ENCODE measurements at regions not wholly inside any gene's neighbourhood (a gene's known extent, or its start where the extent isn't known, plus 50 kb on each side); places are given as distances from the start of the nearest gene placed in this dataset.

GRCh38 chr5:82384034-82384750 is 106.0 kb upstream of the RPS23 start:
- DNase-seq: peak; percentile 49

GRCh38 chr5:82381591-82381990 is 103.4 kb upstream of the RPS23 start:
- no peak for DNase-seq

GRCh38 chr5:82376307-82376706 is 98.2 kb upstream of the RPS23 start:
- DNase-seq: no peak

- DNase-seq: no peak
These were observed 97.5 kb upstream of the RPS23 start for GRCh38 chr5:82375488-82376244.

GRCh38 chr5:82374637-82375036 is 96.5 kb upstream of the RPS23 start:
- no peak for DNase-seq

GRCh38 chr5:82367930-82368329 is 89.8 kb upstream of the RPS23 start:
- DNase-seq: no peak

- peak; percentile 75 for DNase-seq
These were observed 87.6 kb upstream of the RPS23 start for GRCh38 chr5:82365744-82366228.

- DNase-seq: no peak
These were observed 86.9 kb upstream of the RPS23 start for GRCh38 chr5:82365026-82365425.

GRCh38 chr5:82364497-82364896 is 86.3 kb upstream of the RPS23 start:
- peak; percentile 72 for DNase-seq

- no peak for DNase-seq
These were observed 85.4 kb upstream of the RPS23 start for GRCh38 chr5:82363524-82363923.

GRCh38 chr5:82362636-82363035 is 84.5 kb upstream of the RPS23 start:
- no peak for DNase-seq

GRCh38 chr5:82360022-82360421 is 81.9 kb upstream of the RPS23 start:
- no peak for DNase-seq

GRCh38 chr5:82359272-82359671 is 81.1 kb upstream of the RPS23 start:
- no peak for DNase-seq

GRCh38 chr5:82358457-82358856 is 80.3 kb upstream of the RPS23 start:
- peak; percentile 62 for DNase-seq

- peak; percentile 95 for DNase-seq
These were observed 78.9 kb upstream of the RPS23 start for GRCh38 chr5:82356808-82357671.

GRCh38 chr5:82356021-82356420 is 77.9 kb upstream of the RPS23 start:
- no peak for DNase-seq

GRCh38 chr5:82355496-82355895 is 77.3 kb upstream of the RPS23 start:
- DNase-seq: no peak

GRCh38 chr5:82355053-82355452 is 76.9 kb upstream of the RPS23 start:
- no peak for DNase-seq

- no peak for DNase-seq
These were observed 76.4 kb upstream of the RPS23 start for GRCh38 chr5:82354543-82354942.

GRCh38 chr5:82353522-82353921 is 75.4 kb upstream of the RPS23 start:
- DNase-seq: no peak

GRCh38 chr5:82352146-82352791 is 74.1 kb upstream of the RPS23 start:
- DNase-seq: peak; percentile 47

- peak; percentile 82 for DNase-seq
These were observed 73.6 kb upstream of the RPS23 start for GRCh38 chr5:82351754-82352145.

- no peak for DNase-seq
These were observed 73.1 kb upstream of the RPS23 start for GRCh38 chr5:82351297-82351696.

Measured in fibroblast of skin of right biceps (primary cell).